Activated CD4-positive, CD25-positive, alpha-beta regulatory T cell treated with anti-CD3 and anti-CD28 coated beads, Interleukin-2, amount 50 U/mL, for 24 hours (primary cell): ENCODE measurements at regions not wholly inside any gene's neighbourhood (a gene's known extent, or its start where the extent isn't known, plus 50 kb on each side); places are given as distances from the start of the nearest gene placed in this dataset.

Experiments used
- ATAC-seq, 2 donors: fragments of 150-1000 bp; cut with Tn5 transposase; one replicate each; pipeline ENCODE4 v1.10.0; 2021; ENCODE audit warnings: mild to moderate bottlenecking in 1 of 2, moderate library complexity in 1 of 2

GRCh38 chr21:16563116-16563515 is 833.3 kb downstream of the USP25 start:
- no peak for ATAC-seq

GRCh38 chr21:16563795-16564194 is 834.0 kb downstream of the USP25 start:
- no peak for ATAC-seq

GRCh38 chr21:16568244-16568643 is 838.5 kb downstream of the USP25 start:
- ATAC-seq: no peak

GRCh38 chr21:16568661-16569060 is 838.9 kb downstream of the USP25 start:
- no peak for ATAC-seq

- no peak for ATAC-seq
Measured at GRCh38 chr21:16569679-16570078, 839.9 kb downstream of the USP25 start.

- no peak for ATAC-seq
Measured at GRCh38 chr21:16570171-16570570, 840.4 kb downstream of the USP25 start.

GRCh38 chr21:16570856-16571255 is 841.1 kb downstream of the USP25 start:
- no peak for ATAC-seq

GRCh38 chr21:16571594-16571993 is 841.8 kb downstream of the USP25 start:
- no peak for ATAC-seq

GRCh38 chr21:16572032-16572431 is 842.2 kb downstream of the USP25 start:
- ATAC-seq: no peak

- no peak for ATAC-seq
Measured at GRCh38 chr21:16573578-16573977, 843.8 kb downstream of the USP25 start.

- no peak for ATAC-seq
Measured at GRCh38 chr21:16577975-16578374, 848.2 kb downstream of the USP25 start.

GRCh38 chr21:16578912-16579311 is 849.1 kb downstream of the USP25 start:
- no peak for ATAC-seq

GRCh38 chr21:16579538-16579937 is 849.8 kb downstream of the USP25 start:
- no peak for ATAC-seq

GRCh38 chr21:16580661-16581060 is 850.9 kb downstream of the USP25 start:
- no peak for ATAC-seq

- no peak for ATAC-seq
Measured at GRCh38 chr21:16583556-16583955, 853.8 kb downstream of the USP25 start.

GRCh38 chr21:16584756-16585155 is 855.0 kb downstream of the USP25 start:
- no peak for ATAC-seq

GRCh38 chr21:16585896-16586295 is 856.1 kb downstream of the USP25 start:
- ATAC-seq: no peak

GRCh38 chr21:16587141-16587581 is 857.4 kb downstream of the USP25 start:
- no peak for ATAC-seq

GRCh38 chr21:16587681-16588375 is 858.0 kb downstream of the USP25 start:
- no peak for ATAC-seq

GRCh38 chr21:16588433-16588860 is 858.7 kb downstream of the USP25 start:
- ATAC-seq: no peak

GRCh38 chr21:16589006-16589898 is 859.5 kb downstream of the USP25 start:
- no peak for ATAC-seq

- ATAC-seq: no peak
Measured at GRCh38 chr21:16590186-16590585, 860.4 kb downstream of the USP25 start.

- no peak for ATAC-seq
Measured at GRCh38 chr21:16590641-16591292, 861.0 kb downstream of the USP25 start.
